ENCODE measurements at regions not wholly inside any gene's neighbourhood (a gene's known extent, or its start where the extent isn't known, plus 50 kb on each side); places are given as distances from the start of the nearest gene placed in this dataset.

GRCh38 chr16:35736546-35736945 is 2277.1 kb downstream of the TP53TG3F start:
- POLR2A ChIA-PET: no interaction called here
- RAD21 ChIA-PET (ENCODE audit: low non-redundant PET in 1 of 2, low total read pairs in 2 of 2, uncharacterized antibody in 2 of 2, unreplicated experiment in 2 of 2): no interaction called here
- CTCF ChIA-PET: no interaction called here

More at GRCh38 chr16:35736546-35736945, 2277.1 kb downstream of the TP53TG3F start:
- no TSS peak for BruUV-seq (replicated peaks)
- H3K27ac ChIP-seq (ENCODE audit: low read depth, low read length): no peak overlapping the region
- intact Hi-C loops (cut with micrococcal nuclease): no loop called here
- no peak overlapping the region for H3K4me2 ChIP-seq (ENCODE audit: low read length)
- no peaks in the 10 kb centered on the region for H3K9me2 ChIP-seq (ENCODE audit: insufficient read depth)
- DNase-seq (ENCODE audit: low read depth, low spot score) (no peak), ATAC-seq (no peak)
- peaks cover 0 to 5% of the 10 kb centered on the region in 2 experiments; a peak in 3 of 4 replicates for H3K4me1 ChIP-seq (ENCODE audit: control insufficient read depth in 1 of 2, insufficient read depth in 2 of 2, low read length in 2 of 2)
- no peak overlapping the region for H3K4me3 ChIP-seq (replicated peaks in 1 of 2; ENCODE audit: low read depth in 1 of 2, low read length in 2 of 2)
- no peak overlapping the region for H2AFZ ChIP-seq (ENCODE audit: low read depth, low read length, poor library complexity, severe bottlenecking)
- H3K79me2 ChIP-seq (ENCODE audit: insufficient read depth, low read length): no peaks in the 10 kb centered on the region
- H3K9me3 ChIP-seq (ENCODE audit: control insufficient read depth in 1 of 2, insufficient read depth in 1 of 2, low read depth in 1 of 2, low read length in 2 of 2): no peaks in the 10 kb centered on the region
- no peaks in the 10 kb centered on the region for H4K20me1 ChIP-seq (ENCODE audit: insufficient read depth)
- TF ChIP-seq, protein P1, sequence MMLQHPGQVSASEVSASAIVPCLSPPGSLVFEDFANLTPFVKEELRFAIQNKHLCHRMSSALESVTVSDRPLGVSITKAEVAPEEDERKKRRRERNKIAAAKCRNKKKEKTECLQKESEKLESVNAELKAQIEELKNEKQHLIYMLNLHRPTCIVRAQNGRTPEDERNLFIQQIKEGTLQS (IDR thresholded peaks at IDR 0.05): no peak
- TF ChIP-seq ZNF274 (IDR thresholded peaks at IDR 0.05; ENCODE audit: low read depth, low read length): no peak
- no peak for TF ChIP-seq EGR1 (IDR thresholded peaks at IDR 0.05; ENCODE audit: low read depth)
- TF ChIP-seq RAD21 (IDR thresholded peaks at IDR 0.05; ENCODE audit: low read depth): no peak
- TF ChIP-seq MAX (IDR thresholded peaks at IDR 0.05): no peak
- TF ChIP-seq ELF1 (IDR thresholded peaks at IDR 0.05; ENCODE audit: borderline replicate concordance, low read depth): no peak
- TF ChIP-seq REST (IDR thresholded peaks at IDR 0.05; ENCODE audit: low read depth): no peak
- no peak for TF ChIP-seq SP1 (IDR thresholded peaks at IDR 0.05; ENCODE audit: low read depth)
- TF ChIP-seq EZH2 (IDR thresholded peaks at IDR 0.05): no peak
- no peak for TF ChIP-seq ZBTB33 (IDR thresholded peaks at IDR 0.05; ENCODE audit: extremely low read depth, insufficient replicate concordance, low read length)
- TF ChIP-seq ZFX (IDR thresholded peaks at IDR 0.05): no peak
- TF ChIP-seq JUND (IDR thresholded peaks at IDR 0.05): no peak
- no peak for TF ChIP-seq CBX3 (IDR thresholded peaks at IDR 0.05; ENCODE audit: low read depth)
- no peak for TF ChIP-seq SIN3A (IDR thresholded peaks at IDR 0.05; ENCODE audit: low read depth)
- no peak for TF ChIP-seq POLR2A (IDR thresholded peaks at IDR 0.05; ENCODE audit: borderline replicate concordance, extremely low read depth, insufficient read depth, insufficient read length)
- no peak overlapping the region for H3K9ac ChIP-seq (ENCODE audit: low read length)
- no peaks in the 10 kb centered on the region for H3K27me3 ChIP-seq (ENCODE audit: insufficient read depth, low read length)
- H3K36me3 ChIP-seq (ENCODE audit: control insufficient read depth in 1 of 2, insufficient read depth in 2 of 2, low read length in 2 of 2): no peaks in the 10 kb centered on the region

All from HCT116 (cell line).